Tibial nerve (tissue), 4 donors: ENCODE measurements at regions not wholly inside any gene's neighbourhood (a gene's known extent, or its start where the extent isn't known, plus 50 kb on each side); places are given as distances from the start of the nearest gene placed in this dataset.

Source experiments
- DNase-seq, 2 donors: peaks; one replicate each; pipeline ENCODE4 v3.0.0-alpha.2; 2019; ENCODE audit warnings: low spot score in 2 of 2
- H3K27ac ChIP-seq, 4 donors: fragments of 200-600 bp; sonication (generic) in 3 of 4; one replicate each; pipeline ENCODE4 v1.5.1; 2017 to 2019; ENCODE audit warnings: mild to moderate bottlenecking in 1 of 4
- H3K27me3 ChIP-seq, 2 donors: fragments of 200-600 bp; sonication (generic) in 1 of 2; one replicate each; pipeline versions ENCODE4 v1.5.1 to v1.6.0; 2017 to 2019
- H3K36me3 ChIP-seq, 3 donors: fragments of 200-600 bp; sonication (generic); one replicate each; pipeline ENCODE4 v1.5.1; 2018 to 2019
- H3K4me1 ChIP-seq, 4 donors: fragments of 200-600 bp; sonication (generic) in 3 of 4; one replicate each; pipeline ENCODE4 v1.5.1; 2017 to 2019
- H3K4me3 ChIP-seq, 4 donors: fragments of 200-600 bp; sonication (generic) in 3 of 4; one replicate each; pipeline ENCODE4 v1.5.1; 2017 to 2019; ENCODE audit warnings: mild to moderate bottlenecking in 1 of 4, moderate library complexity in 1 of 4
- H3K9me3 ChIP-seq, 4 donors: fragments of 200-600 bp; sonication (generic) in 3 of 4; one replicate each; pipeline ENCODE4 v1.5.1; 2017 to 2019
- EP300 ChIP-seq, 2 donors: sonication (generic); formaldehyde crosslinking; IDR thresholded peaks; one replicate each; pipeline ENCODE4 v1.6.1; 2017; ENCODE audit warnings: antibody characterized with exemption in 2 of 2, mild to moderate bottlenecking in 1 of 2
- POLR2A ChIP-seq, 2 donors: fragments of 450-650 bp; IDR thresholded peaks; one replicate each; pipeline ENCODE4 v1.6.1; 2017; ENCODE audit warnings: antibody characterized with exemption in 2 of 2, mild to moderate bottlenecking in 2 of 2, moderate library complexity in 2 of 2
- WGBS, 2 donors: methylation state at CpG; one replicate each; pipeline ENCODE4 v1.1.5; 2018; 5-methylcytosine and 5-hydroxymethylcytosine counted together
- TF ChIP-seq, protein P1 (sequence below), 5 experiments: fragments of 200-600 bp in 3 of 5; fragments of 450-650 bp in 2 of 5; sonication (generic) in 3 of 5; IDR thresholded peaks; one replicate each; pipeline ENCODE4 v1.5.1; 2016 to 2019; ENCODE audit warnings: antibody characterized with exemption in 5 of 5, mild to moderate bottlenecking in 3 of 5, moderate library complexity in 2 of 5

DNA sequence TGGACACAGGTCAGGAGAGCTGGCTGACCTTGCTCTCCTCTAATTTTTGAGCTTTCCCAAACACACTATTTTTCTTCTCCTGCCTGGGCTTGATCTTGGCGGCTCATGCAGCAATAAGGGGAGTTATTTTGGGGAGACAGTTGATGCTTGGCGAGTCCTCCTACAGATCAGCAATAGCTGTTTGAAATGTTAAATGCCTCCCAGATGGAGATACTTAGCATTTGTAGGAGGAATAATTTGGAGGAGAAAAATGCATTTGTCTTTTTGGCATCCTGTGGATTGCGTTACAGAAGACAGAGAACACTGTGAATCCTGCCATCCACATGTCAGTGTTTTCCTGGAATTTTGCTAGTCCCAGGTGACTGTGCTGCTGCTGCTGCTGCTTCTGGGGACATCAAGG lies 328.0 kb upstream of the XYLT1 start:
- TF ChIP-seq, protein P1, sequence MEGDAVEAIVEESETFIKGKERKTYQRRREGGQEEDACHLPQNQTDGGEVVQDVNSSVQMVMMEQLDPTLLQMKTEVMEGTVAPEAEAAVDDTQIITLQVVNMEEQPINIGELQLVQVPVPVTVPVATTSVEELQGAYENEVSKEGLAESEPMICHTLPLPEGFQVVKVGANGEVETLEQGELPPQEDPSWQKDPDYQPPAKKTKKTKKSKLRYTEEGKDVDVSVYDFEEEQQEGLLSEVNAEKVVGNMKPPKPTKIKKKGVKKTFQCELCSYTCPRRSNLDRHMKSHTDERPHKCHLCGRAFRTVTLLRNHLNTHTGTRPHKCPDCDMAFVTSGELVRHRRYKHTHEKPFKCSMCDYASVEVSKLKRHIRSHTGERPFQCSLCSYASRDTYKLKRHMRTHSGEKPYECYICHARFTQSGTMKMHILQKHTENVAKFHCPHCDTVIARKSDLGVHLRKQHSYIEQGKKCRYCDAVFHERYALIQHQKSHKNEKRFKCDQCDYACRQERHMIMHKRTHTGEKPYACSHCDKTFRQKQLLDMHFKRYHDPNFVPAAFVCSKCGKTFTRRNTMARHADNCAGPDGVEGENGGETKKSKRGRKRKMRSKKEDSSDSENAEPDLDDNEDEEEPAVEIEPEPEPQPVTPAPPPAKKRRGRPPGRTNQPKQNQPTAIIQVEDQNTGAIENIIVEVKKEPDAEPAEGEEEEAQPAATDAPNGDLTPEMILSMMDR (IDR thresholded peaks at IDR 0.05) = no peak
- no peak for TF ChIP-seq EP300 (IDR thresholded peaks at IDR 0.05)
- no peak for TF ChIP-seq POLR2A (IDR thresholded peaks at IDR 0.05)

GRCh38 chr16:17793354-17793753 lies 322.6 kb upstream of the XYLT1 start:
- DNase-seq = no peak
- Histone ChIP-seq H3K4me3 (no peak overlapping the region), H3K36me3 (no peaks in the 10 kb centered on the region), H3K9me3 (no peaks in the 10 kb centered on the region), H3K27ac (no peak overlapping the region), H3K27me3 (no peaks in the 10 kb centered on the region), H3K4me1 (no peaks in the 10 kb centered on the region)
- 79 to 86% methylated on average over 1 of the region's 1 CpG for WGBS, 2 donors
- TF ChIP-seq, protein P1 (IDR thresholded peaks at IDR 0.05) = no peak
- no peak for TF ChIP-seq EP300 (IDR thresholded peaks at IDR 0.05)
- no peak for TF ChIP-seq POLR2A (IDR thresholded peaks at IDR 0.05)

More for the DNA sequence above, 328.0 kb upstream of the XYLT1 start:
- Histone ChIP-seq H3K9me3 (no peaks in the 10 kb centered on the region), H3K4me1 (no peaks in the 10 kb centered on the region), H3K27me3 (no peaks in the 10 kb centered on the region), H3K36me3 (no peaks in the 10 kb centered on the region), H3K4me3 (no peak overlapping the region), H3K27ac (no peak overlapping the region)
- DNase-seq = no peak
- 55 to 67% methylated on average over 3 of the region's 3 CpGs for WGBS, 2 donors

- Histone ChIP-seq H3K4me3 (no peak overlapping the region), H3K27me3 (no peaks in the 10 kb centered on the region), H3K4me1 (no peaks in the 10 kb centered on the region), H3K36me3 (no peaks in the 10 kb centered on the region), H3K9me3 (no peaks in the 10 kb centered on the region), H3K27ac (no peak overlapping the region)
- WGBS, 2 donors = 8 to 10% methylated on average over 6 of the region's 6 CpGs
- no peak for TF ChIP-seq EP300 (IDR thresholded peaks at IDR 0.05)
- TF ChIP-seq POLR2A (IDR thresholded peaks at IDR 0.05) = no peak
- TF ChIP-seq, protein P1 (IDR thresholded peaks at IDR 0.05) = no peak
- no peak for DNase-seq
Observed at GRCh38 chr16:17784073-17784472, 313.3 kb upstream of the XYLT1 start.

DNA sequence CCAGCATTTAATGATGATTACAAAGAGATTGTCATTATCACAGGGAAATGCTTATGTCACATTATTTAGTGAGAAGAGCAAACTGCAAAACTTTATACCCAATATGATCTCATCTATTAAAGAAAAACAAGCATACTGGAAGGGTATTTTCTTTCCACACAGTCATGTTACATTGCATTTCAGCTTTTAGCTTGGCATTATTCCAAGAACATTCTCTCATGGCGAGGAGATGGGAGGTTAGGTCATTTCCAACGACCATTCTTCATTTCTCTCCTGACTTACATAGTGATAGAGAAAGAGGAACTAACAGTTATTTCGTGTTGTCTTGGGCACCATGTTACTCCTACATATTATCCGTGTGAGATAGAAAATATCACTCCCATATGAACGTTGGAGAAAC lies 309.4 kb upstream of the XYLT1 start:
- Histone ChIP-seq H3K27me3 (no peaks in the 10 kb centered on the region), H3K9me3 (no peaks in the 10 kb centered on the region), H3K4me3 (no peak overlapping the region), H3K27ac (no peak overlapping the region), H3K4me1 (no peaks in the 10 kb centered on the region), H3K36me3 (no peaks in the 10 kb centered on the region)
- DNase-seq = no peak
- 17 to 18% methylated on average over 5 of the region's 5 CpGs for WGBS, 2 donors
- TF ChIP-seq, protein P1 (IDR thresholded peaks at IDR 0.05) = no peak
- TF ChIP-seq POLR2A (IDR thresholded peaks at IDR 0.05) = no peak

- Histone ChIP-seq H3K27me3 (no peaks in the 10 kb centered on the region), H3K9me3 (no peaks in the 10 kb centered on the region), H3K4me1 (no peaks in the 10 kb centered on the region), H3K4me3 (no peak overlapping the region), H3K27ac (no peak overlapping the region), H3K36me3 (no peaks in the 10 kb centered on the region)
- TF ChIP-seq POLR2A (IDR thresholded peaks at IDR 0.05) (no peak), EP300 (IDR thresholded peaks at IDR 0.05) (peak in 1 of 2 donors; percentile 9)
- TF ChIP-seq, protein P1 (IDR thresholded peaks at IDR 0.05) = no peak
- DNase-seq = no peak
- WGBS, 2 donors = 66 to 68% methylated on average over 3 of the region's 3 CpGs
Observed at GRCh38 chr16:17777408-17777863, 306.7 kb upstream of the XYLT1 start.
